ENCODE measurements at regions not wholly inside any gene's neighbourhood (a gene's known extent, or its start where the extent isn't known, plus 50 kb on each side); places are given as distances from the start of the nearest gene placed in this dataset.
"Not testable (repeated sequence)": the region's sequence is repeated elsewhere in the genome, so short reads cannot be mapped to it uniquely, and the experiment has no call there.

DNA sequence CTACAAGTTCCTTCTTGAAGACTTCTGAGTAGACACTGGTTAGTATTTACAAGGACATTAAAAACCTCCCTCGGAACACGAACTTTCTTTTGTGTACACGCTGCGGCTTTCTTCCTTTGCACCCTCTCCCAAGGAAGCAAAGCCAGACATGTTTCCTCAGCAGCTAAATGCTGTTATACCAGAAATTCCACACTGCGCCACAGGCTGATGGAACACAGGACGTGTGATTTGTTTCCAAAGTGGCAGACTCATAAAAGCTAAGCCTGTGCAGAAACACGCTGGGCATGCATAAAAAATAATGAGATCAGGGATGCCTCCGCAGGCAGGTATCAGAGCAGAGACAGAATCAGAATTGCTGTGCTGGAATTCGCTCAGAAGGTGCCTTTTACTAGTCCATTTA is 73.0 kb upstream of the RGPD5 start:
- DNase-seq = no peak

DNA sequence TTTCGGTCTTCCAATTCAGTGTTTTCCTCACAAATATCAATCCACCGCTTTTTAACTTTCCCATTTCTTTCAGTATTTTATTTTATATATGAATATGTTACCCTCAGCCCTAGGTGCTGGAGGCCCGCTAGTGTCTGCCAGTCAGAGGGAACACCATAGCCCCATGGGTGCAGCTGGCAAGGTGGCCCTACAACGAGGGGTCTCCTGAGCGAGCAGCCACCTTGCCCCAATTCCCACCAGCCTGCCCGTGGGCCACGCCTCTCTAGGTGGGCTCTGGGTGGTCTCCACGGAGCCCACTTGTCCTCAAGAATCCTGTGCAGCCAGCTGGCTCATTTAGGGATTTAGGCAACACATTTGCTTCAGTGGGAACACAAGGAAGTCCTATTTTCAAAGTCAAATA is 72.5 kb upstream of the RGPD5 start:
- no peak for DNase-seq

DNA sequence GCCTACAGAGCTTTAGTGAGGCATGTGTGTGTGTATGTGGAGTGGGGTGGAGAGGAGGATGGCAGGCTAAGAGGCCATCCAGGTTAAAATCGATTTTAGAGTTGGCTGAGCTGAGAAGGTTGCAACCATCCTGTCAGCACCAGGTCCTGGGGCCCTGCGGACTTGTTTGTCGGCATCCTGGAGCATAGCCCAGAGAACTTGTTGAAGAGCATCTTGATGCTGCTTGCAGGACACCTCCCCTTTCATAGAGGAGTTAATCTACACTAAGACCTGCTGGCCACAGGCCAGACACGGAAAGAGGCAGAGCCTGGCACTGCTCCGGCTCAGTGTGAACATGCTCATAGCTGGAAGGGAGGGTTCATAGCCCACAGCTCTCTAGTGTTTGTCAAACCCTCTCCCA is 72.1 kb upstream of the RGPD5 start:
- DNase-seq = no peak

DNA sequence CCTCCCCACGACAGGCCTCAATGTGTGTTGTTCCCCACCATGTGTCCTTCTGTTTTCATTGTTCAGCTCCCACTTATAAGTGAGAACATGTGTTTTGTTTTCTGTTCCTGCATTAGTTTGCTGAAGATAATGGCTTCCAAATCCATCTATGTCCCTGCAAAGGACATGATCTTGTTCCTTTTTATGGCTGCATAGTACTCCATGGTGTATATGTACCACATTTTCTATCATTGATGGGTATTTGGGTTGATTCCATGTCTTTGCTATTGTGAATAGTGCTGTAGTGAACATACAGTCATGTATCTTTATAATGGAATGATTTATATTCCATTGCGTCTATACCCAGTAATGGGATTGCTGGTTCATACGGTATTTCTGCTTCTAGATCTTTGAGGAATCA is 71.5 kb upstream of the RGPD5 start:
- not testable (repeated sequence) for DNase-seq

DNA sequence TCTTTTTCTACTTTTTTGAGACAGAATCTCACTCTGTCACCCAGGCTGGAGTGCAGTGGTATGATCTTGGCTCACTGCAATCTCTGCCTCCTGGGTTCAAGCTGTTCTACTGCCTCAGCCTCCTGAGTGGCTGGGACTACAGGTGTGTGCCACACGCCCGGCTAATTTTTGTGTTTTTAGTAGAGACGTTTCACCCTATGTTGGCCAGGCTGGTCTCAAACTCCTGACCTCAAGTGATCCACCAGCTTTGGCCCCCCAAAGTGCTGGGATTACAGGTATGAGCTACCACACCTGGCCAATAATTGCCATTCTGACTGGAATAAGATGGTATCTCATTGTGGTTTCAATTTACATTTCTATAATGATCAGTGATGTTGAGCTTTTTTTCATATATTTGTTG is 71.0 kb upstream of the RGPD5 start:
- DNase-seq = not testable (repeated sequence)

DNA sequence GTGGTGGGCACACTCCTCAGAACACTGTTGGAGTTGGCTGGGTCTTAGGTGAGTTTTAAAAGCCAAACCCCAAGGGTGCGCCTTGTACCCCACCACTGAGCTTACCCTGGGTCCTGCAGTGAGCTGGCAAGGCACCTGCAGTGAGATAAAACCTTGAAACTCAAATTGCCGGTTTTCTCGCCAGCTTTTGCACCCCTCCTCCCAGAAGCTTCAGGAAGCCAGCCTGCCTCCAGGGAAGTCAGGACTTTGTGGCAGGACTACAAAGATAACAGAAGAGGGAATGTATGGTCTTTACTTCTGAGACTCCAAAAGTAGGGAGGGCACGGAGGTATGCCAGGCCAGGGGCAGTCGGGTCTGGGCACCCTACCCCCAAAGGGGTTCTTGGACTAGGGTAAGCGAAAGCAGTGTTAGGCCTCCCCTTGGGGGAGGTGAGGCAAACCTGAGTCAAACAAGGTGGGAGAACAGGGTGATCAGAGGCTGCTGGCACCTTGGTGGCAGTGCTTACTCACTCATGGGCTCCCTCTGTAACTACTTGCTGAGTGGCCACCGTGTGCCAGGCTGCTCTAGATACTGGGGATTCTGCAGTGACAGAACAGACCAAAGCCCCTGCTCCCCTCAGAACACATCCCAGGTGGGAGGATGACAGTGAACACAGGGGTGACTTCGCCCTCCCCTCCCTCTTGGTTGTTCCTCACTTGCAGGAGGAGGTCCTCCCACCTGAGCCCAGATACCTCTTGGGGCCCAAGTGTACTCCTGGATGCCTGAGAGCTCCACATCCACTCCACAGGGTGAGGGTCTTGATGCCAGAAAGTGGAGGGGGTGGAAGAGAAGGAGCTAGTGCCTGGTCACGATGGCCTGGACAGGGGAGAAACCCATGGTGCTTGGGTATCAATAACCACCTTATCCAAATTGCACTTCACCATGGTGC is 69.3 kb upstream of the RGPD5 start:
- DNase-seq = no peak

DNA sequence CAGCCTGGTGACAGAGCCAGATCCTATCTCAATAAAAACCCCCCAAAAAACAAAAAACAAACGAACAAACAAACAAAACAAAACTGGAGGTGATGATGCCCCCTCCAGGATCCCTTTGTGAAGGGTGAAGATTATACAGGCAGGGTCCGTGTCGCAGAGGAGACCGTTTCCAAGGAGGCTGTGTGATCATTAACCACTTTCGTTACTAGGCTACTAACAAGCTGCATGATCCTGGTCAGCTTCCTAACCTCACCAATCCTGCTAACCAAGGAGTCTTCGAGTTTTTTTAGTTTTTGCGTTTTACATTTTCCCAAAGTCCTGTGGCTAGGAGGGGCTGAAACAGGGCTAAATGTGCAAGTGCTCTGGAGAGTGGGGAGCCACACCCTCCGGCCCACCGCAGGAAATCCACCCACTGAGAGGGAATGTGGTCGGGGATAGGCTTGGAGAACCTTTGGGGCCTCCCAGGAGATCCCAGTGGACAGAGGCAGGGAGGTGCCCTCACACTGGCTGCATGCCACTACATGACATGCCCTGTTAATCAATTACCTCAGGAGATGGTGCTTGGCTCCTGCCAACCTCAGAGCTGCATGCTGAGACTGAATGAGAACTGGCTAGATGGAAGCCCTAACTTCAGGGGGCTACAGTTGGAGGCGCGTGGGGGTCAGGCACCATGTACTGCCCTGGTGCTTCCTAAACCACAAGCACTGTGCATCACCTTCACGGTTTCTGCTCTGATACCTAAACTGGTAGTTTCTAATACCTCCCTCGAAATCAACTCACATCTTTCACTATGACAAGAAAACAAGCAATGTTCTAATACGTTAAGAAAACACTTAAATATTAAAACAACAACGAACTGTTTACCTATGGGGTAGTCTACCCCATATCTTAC is 67.5 kb upstream of the RGPD5 start:
- no peak for DNase-seq

DNA sequence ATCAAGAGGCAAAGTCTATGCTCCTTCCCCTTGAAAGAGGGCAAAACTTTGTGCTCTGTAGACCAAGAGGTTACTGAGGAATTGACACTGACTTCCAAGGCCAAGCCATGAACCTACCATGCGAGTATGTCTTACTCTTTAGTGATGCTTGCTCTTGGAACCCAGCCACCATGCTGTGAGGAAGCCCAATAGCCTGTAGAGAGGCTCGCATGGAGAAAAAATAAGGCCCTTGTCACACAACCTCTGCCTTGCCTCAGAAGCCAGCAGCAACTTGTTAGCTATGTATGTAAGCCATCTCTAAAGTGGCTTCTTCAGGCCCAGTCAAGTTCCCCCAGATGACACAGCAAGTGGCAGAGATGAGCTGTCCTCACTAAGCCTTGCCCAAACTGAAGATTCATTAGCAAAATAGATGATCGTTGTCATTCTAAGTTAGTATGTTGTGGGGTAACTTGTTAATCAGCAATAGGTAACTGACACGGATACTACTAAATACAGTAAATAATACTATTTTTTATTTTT is 66.1 kb upstream of the RGPD5 start:
- no peak for DNase-seq

DNA sequence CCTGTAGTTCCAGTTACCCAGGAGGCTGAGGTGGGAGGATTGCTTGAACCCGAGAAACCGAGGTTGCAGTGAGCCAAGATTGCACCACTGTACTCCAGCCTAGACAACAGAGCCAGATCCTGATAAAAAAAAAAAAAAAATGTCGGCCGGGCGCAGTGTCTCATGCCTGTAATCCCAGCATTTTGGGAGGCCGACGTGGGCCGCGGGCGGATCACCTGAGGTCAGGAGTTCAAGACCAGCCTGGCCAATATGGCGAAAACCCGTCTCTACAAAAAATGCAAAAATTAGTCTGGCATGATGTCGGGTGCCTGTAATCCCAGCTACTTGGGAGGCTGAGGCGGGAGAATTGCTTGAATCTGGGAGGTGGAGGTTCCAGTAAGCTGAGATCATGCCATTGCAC is 60.4 kb upstream of the RGPD5 start:
- not testable (repeated sequence) for DNase-seq

DNA sequence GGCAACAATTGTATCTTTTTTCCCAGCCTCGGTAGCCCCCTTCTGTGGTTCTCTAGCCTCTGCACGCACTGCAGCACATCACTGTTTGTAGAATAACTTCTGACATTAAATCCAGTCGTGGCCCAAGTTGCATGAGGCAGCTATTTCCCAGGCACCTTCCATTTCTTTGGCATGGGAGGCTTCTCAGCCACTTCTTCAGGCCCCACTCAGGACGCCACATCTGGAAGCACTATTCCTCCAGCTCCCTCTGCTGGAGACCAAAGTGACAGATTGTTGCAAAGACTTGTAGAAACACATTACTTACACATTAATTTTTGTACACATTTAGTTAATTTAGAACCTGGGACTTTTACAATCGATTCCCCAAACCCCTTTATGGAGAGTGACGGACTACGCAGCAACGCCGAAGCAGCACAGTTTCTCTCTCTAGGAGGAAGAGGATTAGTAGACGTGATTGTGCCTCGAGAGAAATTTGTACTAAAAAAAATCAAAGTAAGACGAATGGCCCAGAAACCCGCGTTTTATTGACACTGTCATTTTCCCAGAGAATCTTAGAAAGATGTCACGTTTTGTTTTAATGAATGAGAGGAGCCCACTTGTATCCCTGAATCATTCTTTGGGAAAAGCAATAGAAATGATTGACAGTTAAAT is 57.8 kb upstream of the RGPD5 start:
- peak in 1 of 2 experiments; percentile 70 for DNase-seq
